Activated CD4-positive, alpha-beta T cell treated with anti-CD3 and anti-CD28 coated beads, Interleukin-2, amount 10 ng/mL, durations not matched to agents 7 days and 5 days (primary cell): ENCODE measurements at regions not wholly inside any gene's neighbourhood (a gene's known extent, or its start where the extent isn't known, plus 50 kb on each side); places are given as distances from the start of the nearest gene placed in this dataset.

Experiments used
- CTCF ChIA-PET: fragments of 350-600 bp; sonication (Branson Sonifier 250); formaldehyde crosslinking; loops from one replicate; lab custom pipeline; 2021; ENCODE audit warnings: antibody characterized with exemption; lab: Charles Lee
- POLR2A ChIA-PET: fragments of 350-600 bp; sonication (Branson Sonifier 250); formaldehyde crosslinking; loops from one replicate; lab custom pipeline; 2021; ENCODE audit warnings: antibody characterized with exemption; lab: Charles Lee
- DNase-seq: peaks from one replicate; pipeline ENCODE4 v3.0.0-alpha.2; 2020
- H3K27ac Mint-ChIP-seq: one replicate; pipeline ENCODE4 v1.8.0; 2021; ENCODE audit warnings: mild to moderate bottlenecking, moderate library complexity, mixed read lengths
- H3K27me3 Mint-ChIP-seq: one replicate; pipeline ENCODE4 v1.8.0; 2021; ENCODE audit warnings: mixed read lengths
- H3K36me3 Mint-ChIP-seq: one replicate; pipeline ENCODE4 v1.8.0; 2021; ENCODE audit warnings: low read depth, mixed read lengths
- H3K4me1 Mint-ChIP-seq: one replicate; pipeline ENCODE4 v1.8.0; 2021; ENCODE audit warnings: mixed read lengths
- H3K4me3 Mint-ChIP-seq: one replicate; pipeline ENCODE4 v1.8.0; 2021; ENCODE audit warnings: mild to moderate bottlenecking, moderate library complexity, mixed read lengths
- H3K9me3 Mint-ChIP-seq: one replicate; pipeline ENCODE4 v1.8.0; 2021; ENCODE audit warnings: mixed read lengths

GRCh38 chr2:103977668-103978067 is 876.2 kb upstream of the POU3F3 start:
- Mint-ChIP-seq H3K27me3 (no peaks in the 10 kb centered on the region), H3K4me1 (no peaks in the 10 kb centered on the region), H3K27ac (no peak overlapping the region), H3K36me3 (no peaks in the 10 kb centered on the region), H3K4me3 (no peak overlapping the region), H3K9me3 (no peaks in the 10 kb centered on the region)
- ChIA-PET CTCF (no interaction called here), POLR2A (no interaction called here)
- DNase-seq, result no peak

GRCh38 chr2:103980401-103980800 is 873.5 kb upstream of the POU3F3 start:
- no peak for DNase-seq
- POLR2A ChIA-PET, result no interaction called here
- Mint-ChIP-seq H3K4me1 (no peaks in the 10 kb centered on the region), H3K36me3 (no peaks in the 10 kb centered on the region), H3K4me3 (no peak overlapping the region), H3K27ac (no peak overlapping the region), H3K27me3 (no peaks in the 10 kb centered on the region), H3K9me3 (no peaks in the 10 kb centered on the region)
- CTCF ChIA-PET, result no interaction called here

- POLR2A ChIA-PET, result no interaction called here
- Mint-ChIP-seq H3K27me3 (no peaks in the 10 kb centered on the region), H3K27ac (no peak overlapping the region), H3K4me1 (no peaks in the 10 kb centered on the region), H3K4me3 (no peak overlapping the region), H3K36me3 (no peaks in the 10 kb centered on the region), H3K9me3 (no peaks in the 10 kb centered on the region)
- no peak for DNase-seq
- CTCF ChIA-PET, result no interaction called here
These were observed 871.2 kb upstream of the POU3F3 start for GRCh38 chr2:103982691-103983090.

GRCh38 chr2:103986001-103986400 is 867.9 kb upstream of the POU3F3 start:
- ChIA-PET POLR2A (no interaction called here), CTCF (no interaction called here)
- H3K4me3 Mint-ChIP-seq, result no peak overlapping the region
- no peaks in the 10 kb centered on the region for H3K36me3 Mint-ChIP-seq
- no peaks in the 10 kb centered on the region for H3K4me1 Mint-ChIP-seq
- H3K9me3 Mint-ChIP-seq, result peaks cover 6% of the 10 kb centered on the region
- no peak overlapping the region for H3K27ac Mint-ChIP-seq
- H3K27me3 Mint-ChIP-seq, result no peaks in the 10 kb centered on the region
- no peak for DNase-seq

DNA sequence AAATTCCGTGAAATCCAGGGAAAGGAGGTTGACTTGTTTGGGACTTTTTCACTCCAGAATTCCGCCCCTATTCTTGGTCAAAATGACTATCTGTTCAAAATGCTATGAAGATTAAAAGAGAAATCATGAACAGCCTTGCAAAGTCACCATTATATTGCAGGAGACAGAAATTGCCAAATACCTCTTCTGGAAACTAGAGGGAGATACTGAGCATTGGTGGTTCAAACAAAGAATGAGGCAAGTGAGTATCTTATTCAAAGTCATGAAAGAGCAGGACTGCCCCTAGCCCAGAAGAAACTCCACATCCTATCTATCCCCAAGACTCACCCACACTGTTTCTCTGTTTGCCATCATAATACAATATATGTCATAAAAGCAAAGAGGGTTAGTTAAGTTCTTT is 862.3 kb upstream of the POU3F3 start:
- ChIA-PET CTCF (no interaction called here), POLR2A (no interaction called here)
- Mint-ChIP-seq H3K9me3 (peaks cover 6% of the 10 kb centered on the region), H3K27ac (no peak overlapping the region), H3K36me3 (no peaks in the 10 kb centered on the region), H3K4me3 (no peak overlapping the region), H3K27me3 (no peaks in the 10 kb centered on the region), H3K4me1 (no peaks in the 10 kb centered on the region)
- no peak for DNase-seq

- DNase-seq, result no peak
- Mint-ChIP-seq H3K27me3 (no peaks in the 10 kb centered on the region), H3K27ac (no peak overlapping the region), H3K36me3 (no peaks in the 10 kb centered on the region), H3K4me1 (no peaks in the 10 kb centered on the region), H3K4me3 (no peak overlapping the region), H3K9me3 (no peaks in the 10 kb centered on the region)
- POLR2A ChIA-PET, result no interaction called here
- CTCF ChIA-PET, result no interaction called here
These were observed 849.1 kb upstream of the POU3F3 start for GRCh38 chr2:104004821-104005220.

- no peak overlapping the region for H3K4me3 Mint-ChIP-seq
- POLR2A ChIA-PET, result no interaction called here
- CTCF ChIA-PET, result no interaction called here
- DNase-seq, result no peak
- no peaks in the 10 kb centered on the region for H3K36me3 Mint-ChIP-seq
- no peaks in the 10 kb centered on the region for H3K4me1 Mint-ChIP-seq
- no peak overlapping the region for H3K27ac Mint-ChIP-seq
- peaks cover 3% of the 10 kb centered on the region for H3K9me3 Mint-ChIP-seq
- no peaks in the 10 kb centered on the region for H3K27me3 Mint-ChIP-seq
These were observed 837.1 kb upstream of the POU3F3 start for GRCh38 chr2:104016801-104017200.

- Mint-ChIP-seq H3K36me3 (no peaks in the 10 kb centered on the region), H3K27me3 (no peaks in the 10 kb centered on the region), H3K4me3 (no peak overlapping the region), H3K4me1 (no peaks in the 10 kb centered on the region), H3K9me3 (no peaks in the 10 kb centered on the region), H3K27ac (no peak overlapping the region)
- DNase-seq, result no peak
- ChIA-PET CTCF (no interaction called here), POLR2A (no interaction called here)
These were observed 830.6 kb upstream of the POU3F3 start for GRCh38 chr2:104023306-104023705.

GRCh38 chr2:104023765-104024164 is 830.1 kb upstream of the POU3F3 start:
- Mint-ChIP-seq H3K27me3 (no peaks in the 10 kb centered on the region), H3K4me1 (no peaks in the 10 kb centered on the region), H3K36me3 (no peaks in the 10 kb centered on the region), H3K9me3 (no peaks in the 10 kb centered on the region), H3K4me3 (no peak overlapping the region), H3K27ac (no peak overlapping the region)
- ChIA-PET CTCF (no interaction called here), POLR2A (no interaction called here)
- no peak for DNase-seq

GRCh38 chr2:104025295-104025694 is 828.6 kb upstream of the POU3F3 start:
- Mint-ChIP-seq H3K36me3 (no peaks in the 10 kb centered on the region), H3K27me3 (no peaks in the 10 kb centered on the region), H3K4me1 (no peaks in the 10 kb centered on the region), H3K9me3 (no peaks in the 10 kb centered on the region), H3K4me3 (no peak overlapping the region), H3K27ac (no peak overlapping the region)
- DNase-seq, result no peak
- ChIA-PET POLR2A (no interaction called here), CTCF (no interaction called here)

GRCh38 chr2:104026725-104027124 is 827.2 kb upstream of the POU3F3 start:
- Mint-ChIP-seq H3K4me1 (no peaks in the 10 kb centered on the region), H3K9me3 (no peaks in the 10 kb centered on the region), H3K4me3 (no peak overlapping the region), H3K27ac (no peak overlapping the region), H3K36me3 (no peaks in the 10 kb centered on the region), H3K27me3 (no peaks in the 10 kb centered on the region)
- ChIA-PET POLR2A (no interaction called here), CTCF (no interaction called here)
- DNase-seq, result no peak

GRCh38 chr2:104027321-104027720 is 826.6 kb upstream of the POU3F3 start:
- no peaks in the 10 kb centered on the region for H3K36me3 Mint-ChIP-seq
- POLR2A ChIA-PET, result no interaction called here
- no peaks in the 10 kb centered on the region for H3K4me1 Mint-ChIP-seq
- no peak overlapping the region for H3K4me3 Mint-ChIP-seq
- no peak overlapping the region for H3K27ac Mint-ChIP-seq
- H3K9me3 Mint-ChIP-seq, result no peaks in the 10 kb centered on the region
- DNase-seq, result no peak
- H3K27me3 Mint-ChIP-seq, result no peaks in the 10 kb centered on the region
- CTCF ChIA-PET, result no interaction called here

- Mint-ChIP-seq H3K27me3 (no peaks in the 10 kb centered on the region), H3K4me3 (no peak overlapping the region), H3K36me3 (no peaks in the 10 kb centered on the region), H3K9me3 (no peaks in the 10 kb centered on the region), H3K4me1 (no peaks in the 10 kb centered on the region), H3K27ac (no peak overlapping the region)
- no peak for DNase-seq
- ChIA-PET POLR2A (no interaction called here), CTCF (no interaction called here)
These were observed 825.9 kb upstream of the POU3F3 start for GRCh38 chr2:104028061-104028460.

DNA sequence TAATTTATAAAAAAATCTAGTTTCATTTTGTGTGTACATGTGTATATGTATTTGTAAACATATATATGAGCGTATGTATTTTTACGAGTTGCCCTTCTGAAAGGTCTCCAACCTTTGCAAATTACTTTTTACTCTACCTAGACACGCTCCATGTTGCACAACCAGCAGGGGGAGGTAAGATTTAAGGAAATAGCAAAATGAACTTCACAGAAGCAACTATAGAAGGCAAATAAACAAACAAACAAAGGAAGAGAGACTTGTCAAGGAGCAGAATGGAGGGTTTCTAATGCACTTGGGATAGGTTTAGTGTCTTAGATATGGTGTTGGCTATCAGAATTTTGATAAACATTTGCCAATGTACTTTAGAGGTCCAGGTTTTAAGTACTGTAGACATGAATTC is 820.5 kb upstream of the POU3F3 start:
- no peak for DNase-seq
- Mint-ChIP-seq H3K4me1 (no peaks in the 10 kb centered on the region), H3K27me3 (no peaks in the 10 kb centered on the region), H3K9me3 (no peaks in the 10 kb centered on the region), H3K36me3 (no peaks in the 10 kb centered on the region), H3K27ac (no peak overlapping the region), H3K4me3 (no peak overlapping the region)
- ChIA-PET CTCF (no interaction called here), POLR2A (no interaction called here)
